ENCODE measurements at regions not wholly inside any gene's neighbourhood (a gene's known extent, or its start where the extent isn't known, plus 50 kb on each side); places are given as distances from the start of the nearest gene placed in this dataset.

DNA sequence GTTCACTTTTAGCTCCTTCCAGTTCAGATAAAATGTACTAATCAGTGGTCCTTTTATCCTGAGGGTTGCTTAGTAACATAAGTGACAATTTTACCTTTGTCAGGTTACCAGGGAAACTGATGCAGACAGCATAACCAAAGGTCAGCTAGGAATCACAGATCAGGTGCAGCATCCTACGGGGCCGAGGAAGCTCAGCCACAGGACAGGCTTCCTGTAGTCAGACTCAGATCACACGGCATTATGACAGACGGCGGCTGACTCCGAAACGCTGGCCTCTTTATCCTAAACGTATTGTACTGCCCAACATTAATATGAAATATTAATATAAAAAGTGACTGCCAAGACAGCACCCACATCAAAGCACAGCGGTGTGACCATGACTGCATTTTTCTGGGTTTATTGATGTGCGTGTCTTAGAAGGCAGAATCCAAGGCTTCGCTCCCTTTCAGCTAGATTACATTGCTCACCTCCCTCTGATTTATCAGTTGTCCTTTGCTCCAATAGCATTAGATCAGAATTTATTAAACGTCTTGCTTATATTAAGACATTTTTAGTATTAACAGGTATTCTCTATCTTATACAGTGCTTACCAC is 444.5 kb downstream of the CMPK2 start:
- Mint-ChIP-seq H3K4me1 (no peaks in the 10 kb centered on the region), H3K27ac (no peak overlapping the region), H3K36me3 (peaks cover 59% of the 10 kb centered on the region), H3K27me3 (ENCODE audit: low read depth) (peaks cover 6% of the 10 kb centered on the region; the same call in 1 of the 2 replicates), H3K4me3 (no peak overlapping the region), H3K9me3 (peaks cover 72% of the 10 kb centered on the region)
- DNase-seq (ENCODE audit: low spot score): no peak
- ChIA-PET POLR2A (no interaction called here), CTCF (no interaction called here)
- TF ChIP-seq PRRX2 (CRISPR knock-in tag; IDR thresholded peaks at IDR 0.05): no peak
- no peak for TF ChIP-seq NR3C1 (CRISPR knock-in tag; conservative IDR thresholded peaks at IDR 0.05; ENCODE audit: low read depth)
- TF ChIP-seq, protein P1, sequence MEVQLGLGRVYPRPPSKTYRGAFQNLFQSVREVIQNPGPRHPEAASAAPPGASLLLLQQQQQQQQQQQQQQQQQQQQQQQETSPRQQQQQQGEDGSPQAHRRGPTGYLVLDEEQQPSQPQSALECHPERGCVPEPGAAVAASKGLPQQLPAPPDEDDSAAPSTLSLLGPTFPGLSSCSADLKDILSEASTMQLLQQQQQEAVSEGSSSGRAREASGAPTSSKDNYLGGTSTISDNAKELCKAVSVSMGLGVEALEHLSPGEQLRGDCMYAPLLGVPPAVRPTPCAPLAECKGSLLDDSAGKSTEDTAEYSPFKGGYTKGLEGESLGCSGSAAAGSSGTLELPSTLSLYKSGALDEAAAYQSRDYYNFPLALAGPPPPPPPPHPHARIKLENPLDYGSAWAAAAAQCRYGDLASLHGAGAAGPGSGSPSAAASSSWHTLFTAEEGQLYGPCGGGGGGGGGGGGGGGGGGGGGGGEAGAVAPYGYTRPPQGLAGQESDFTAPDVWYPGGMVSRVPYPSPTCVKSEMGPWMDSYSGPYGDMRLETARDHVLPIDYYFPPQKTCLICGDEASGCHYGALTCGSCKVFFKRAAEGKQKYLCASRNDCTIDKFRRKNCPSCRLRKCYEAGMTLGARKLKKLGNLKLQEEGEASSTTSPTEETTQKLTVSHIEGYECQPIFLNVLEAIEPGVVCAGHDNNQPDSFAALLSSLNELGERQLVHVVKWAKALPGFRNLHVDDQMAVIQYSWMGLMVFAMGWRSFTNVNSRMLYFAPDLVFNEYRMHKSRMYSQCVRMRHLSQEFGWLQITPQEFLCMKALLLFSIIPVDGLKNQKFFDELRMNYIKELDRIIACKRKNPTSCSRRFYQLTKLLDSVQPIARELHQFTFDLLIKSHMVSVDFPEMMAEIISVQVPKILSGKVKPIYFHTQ (CRISPR knock-in tag; IDR thresholded peaks at IDR 0.05): no peak
- TF ChIP-seq, protein P2, sequence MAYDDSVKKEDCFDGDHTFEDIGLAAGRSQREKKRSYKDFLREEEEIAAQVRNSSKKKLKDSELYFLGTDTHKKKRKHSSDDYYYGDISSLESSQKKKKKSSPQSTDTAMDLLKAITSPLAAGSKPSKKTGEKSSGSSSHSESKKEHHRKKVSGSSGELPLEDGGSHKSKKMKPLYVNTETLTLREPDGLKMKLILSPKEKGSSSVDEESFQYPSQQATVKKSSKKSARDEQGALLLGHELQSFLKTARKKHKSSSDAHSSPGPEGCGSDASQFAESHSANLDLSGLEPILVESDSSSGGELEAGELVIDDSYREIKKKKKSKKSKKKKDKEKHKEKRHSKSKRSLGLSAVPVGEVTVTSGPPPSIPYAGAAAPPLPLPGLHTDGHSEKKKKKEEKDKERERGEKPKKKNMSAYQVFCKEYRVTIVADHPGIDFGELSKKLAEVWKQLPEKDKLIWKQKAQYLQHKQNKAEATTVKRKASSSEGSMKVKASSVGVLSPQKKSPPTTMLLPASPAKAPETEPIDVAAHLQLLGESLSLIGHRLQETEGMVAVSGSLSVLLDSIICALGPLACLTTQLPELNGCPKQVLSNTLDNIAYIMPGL (CRISPR knock-in tag; IDR thresholded peaks at IDR 0.05): no peak
- no peak for TF ChIP-seq SOX15 (CRISPR knock-in tag; IDR thresholded peaks at IDR 0.05)
- no peak for TF ChIP-seq NFYB (CRISPR knock-in tag; conservative IDR thresholded peaks at IDR 0.05; ENCODE audit: low read depth)
- no peak for TF ChIP-seq TP53 (CRISPR knock-in tag; IDR thresholded peaks at IDR 0.05)
- TF ChIP-seq, protein P3, sequence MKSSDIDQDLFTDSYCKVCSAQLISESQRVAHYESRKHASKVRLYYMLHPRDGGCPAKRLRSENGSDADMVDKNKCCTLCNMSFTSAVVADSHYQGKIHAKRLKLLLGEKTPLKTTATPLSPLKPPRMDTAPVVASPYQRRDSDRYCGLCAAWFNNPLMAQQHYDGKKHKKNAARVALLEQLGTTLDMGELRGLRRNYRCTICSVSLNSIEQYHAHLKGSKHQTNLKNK (CRISPR knock-in tag; IDR thresholded peaks at IDR 0.05): no peak
- TF ChIP-seq, protein P4, sequence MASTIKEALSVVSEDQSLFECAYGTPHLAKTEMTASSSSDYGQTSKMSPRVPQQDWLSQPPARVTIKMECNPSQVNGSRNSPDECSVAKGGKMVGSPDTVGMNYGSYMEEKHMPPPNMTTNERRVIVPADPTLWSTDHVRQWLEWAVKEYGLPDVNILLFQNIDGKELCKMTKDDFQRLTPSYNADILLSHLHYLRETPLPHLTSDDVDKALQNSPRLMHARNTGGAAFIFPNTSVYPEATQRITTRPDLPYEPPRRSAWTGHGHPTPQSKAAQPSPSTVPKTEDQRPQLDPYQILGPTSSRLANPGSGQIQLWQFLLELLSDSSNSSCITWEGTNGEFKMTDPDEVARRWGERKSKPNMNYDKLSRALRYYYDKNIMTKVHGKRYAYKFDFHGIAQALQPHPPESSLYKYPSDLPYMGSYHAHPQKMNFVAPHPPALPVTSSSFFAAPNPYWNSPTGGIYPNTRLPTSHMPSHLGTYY (CRISPR knock-in tag; IDR thresholded peaks at IDR 0.05): no peak
- no peak for TF ChIP-seq ZNF138 (CRISPR knock-in tag; conservative IDR thresholded peaks at IDR 0.05)
- TF ChIP-seq IRF2 (CRISPR knock-in tag; IDR thresholded peaks at IDR 0.05; ENCODE audit: borderline replicate concordance, low read depth): no peak
- TF ChIP-seq, protein P5, sequence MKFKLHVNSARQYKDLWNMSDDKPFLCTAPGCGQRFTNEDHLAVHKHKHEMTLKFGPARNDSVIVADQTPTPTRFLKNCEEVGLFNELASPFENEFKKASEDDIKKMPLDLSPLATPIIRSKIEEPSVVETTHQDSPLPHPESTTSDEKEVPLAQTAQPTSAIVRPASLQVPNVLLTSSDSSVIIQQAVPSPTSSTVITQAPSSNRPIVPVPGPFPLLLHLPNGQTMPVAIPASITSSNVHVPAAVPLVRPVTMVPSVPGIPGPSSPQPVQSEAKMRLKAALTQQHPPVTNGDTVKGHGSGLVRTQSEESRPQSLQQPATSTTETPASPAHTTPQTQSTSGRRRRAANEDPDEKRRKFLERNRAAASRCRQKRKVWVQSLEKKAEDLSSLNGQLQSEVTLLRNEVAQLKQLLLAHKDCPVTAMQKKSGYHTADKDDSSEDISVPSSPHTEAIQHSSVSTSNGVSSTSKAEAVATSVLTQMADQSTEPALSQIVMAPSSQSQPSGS (CRISPR knock-in tag; IDR thresholded peaks at IDR 0.05; ENCODE audit: borderline replicate concordance, low read depth): no peak
- TF ChIP-seq ZNF671 (CRISPR knock-in tag; IDR thresholded peaks at IDR 0.05): no peak
- ATAC-seq: no peak

DNA sequence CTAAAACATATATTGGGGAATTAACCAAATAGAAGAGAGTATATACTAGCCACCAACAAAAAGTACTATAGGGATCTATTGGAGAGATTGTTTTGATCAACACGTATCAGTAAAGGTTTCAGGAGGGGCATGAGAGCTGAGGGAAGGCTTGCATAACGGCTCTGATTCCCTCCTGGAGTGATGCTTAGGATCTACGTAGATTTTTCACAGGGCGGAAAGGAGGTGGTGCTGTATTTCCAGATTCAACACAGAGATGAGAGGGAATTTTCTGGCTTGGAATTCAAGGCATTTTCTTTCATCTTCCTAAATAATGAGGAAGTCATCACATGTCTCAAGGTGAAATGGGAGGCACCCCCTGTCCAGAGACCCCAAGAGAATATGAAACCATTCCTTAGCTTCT is 443.8 kb downstream of the CMPK2 start:
- H3K27me3 Mint-ChIP-seq (ENCODE audit: low read depth): peaks cover 6% of the 10 kb centered on the region; the same call in 1 of the 2 replicates
- ChIA-PET CTCF (no interaction called here), POLR2A (no interaction called here)
- H3K4me3 Mint-ChIP-seq: no peak overlapping the region
- H3K9me3 Mint-ChIP-seq: peaks cover 72% of the 10 kb centered on the region
- peaks cover 59% of the 10 kb centered on the region for H3K36me3 Mint-ChIP-seq
- DNase-seq (ENCODE audit: low spot score) (no peak), ATAC-seq (no peak)
- no peaks in the 10 kb centered on the region for H3K4me1 Mint-ChIP-seq
- TF ChIP-seq TCF7 (CRISPR knock-in tag; IDR thresholded peaks at IDR 0.05; ENCODE audit: low read depth): no peak
- TF ChIP-seq ZNF138 (CRISPR knock-in tag; conservative IDR thresholded peaks at IDR 0.05): no peak
- no peak for TF ChIP-seq MXD4 (CRISPR knock-in tag; IDR thresholded peaks at IDR 0.05; ENCODE audit: borderline replicate concordance)
- no peak for TF ChIP-seq ZNF423 (CRISPR knock-in tag; IDR thresholded peaks at IDR 0.05)
- TF ChIP-seq, protein P6, sequence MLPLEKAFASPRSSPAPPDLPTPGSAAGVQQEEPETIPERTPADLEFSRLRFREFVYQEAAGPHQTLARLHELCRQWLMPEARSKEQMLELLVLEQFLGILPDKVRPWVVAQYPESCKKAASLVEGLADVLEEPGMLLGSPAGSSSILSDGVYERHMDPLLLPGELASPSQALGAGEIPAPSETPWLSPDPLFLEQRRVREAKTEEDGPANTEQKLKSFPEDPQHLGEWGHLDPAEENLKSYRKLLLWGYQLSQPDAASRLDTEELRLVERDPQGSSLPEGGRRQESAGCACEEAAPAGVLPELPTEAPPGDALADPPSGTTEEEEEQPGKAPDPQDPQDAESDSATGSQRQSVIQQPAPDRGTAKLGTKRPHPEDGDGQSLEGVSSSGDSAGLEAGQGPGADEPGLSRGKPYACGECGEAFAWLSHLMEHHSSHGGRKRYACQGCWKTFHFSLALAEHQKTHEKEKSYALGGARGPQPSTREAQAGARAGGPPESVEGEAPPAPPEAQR (CRISPR knock-in tag; IDR thresholded peaks at IDR 0.05): no peak
- TF ChIP-seq ZNF671 (CRISPR knock-in tag; IDR thresholded peaks at IDR 0.05): no peak
- TF ChIP-seq ZNF317 (CRISPR knock-in tag; IDR thresholded peaks at IDR 0.05; ENCODE audit: borderline replicate concordance, low read depth): no peak
- TF ChIP-seq CBFB (CRISPR knock-in tag; IDR thresholded peaks at IDR 0.05; ENCODE audit: low read depth): no peak
- no peak for TF ChIP-seq ZBTB21 (CRISPR knock-in tag; IDR thresholded peaks at IDR 0.05; ENCODE audit: borderline replicate concordance)
- TF ChIP-seq FOXP1 (CRISPR knock-in tag; IDR thresholded peaks at IDR 0.05; ENCODE audit: borderline replicate concordance): no peak
- no peak for TF ChIP-seq ZNF219 (CRISPR knock-in tag; IDR thresholded peaks at IDR 0.05; ENCODE audit: borderline replicate concordance)
- TF ChIP-seq NFE2L1 (CRISPR knock-in tag; IDR thresholded peaks at IDR 0.05): no peak
- TF ChIP-seq MYBL2 (CRISPR knock-in tag; IDR thresholded peaks at IDR 0.05): no peak
- no peak for TF ChIP-seq ELF4 (CRISPR knock-in tag; IDR thresholded peaks at IDR 0.05; ENCODE audit: low read depth)
- H3K27ac Mint-ChIP-seq: no peak overlapping the region

Measured in WTC11 (cell line).